ENCODE measurements at regions not wholly inside any gene's neighbourhood (a gene's known extent, or its start where the extent isn't known, plus 50 kb on each side); places are given as distances from the start of the nearest gene placed in this dataset.

DNA sequence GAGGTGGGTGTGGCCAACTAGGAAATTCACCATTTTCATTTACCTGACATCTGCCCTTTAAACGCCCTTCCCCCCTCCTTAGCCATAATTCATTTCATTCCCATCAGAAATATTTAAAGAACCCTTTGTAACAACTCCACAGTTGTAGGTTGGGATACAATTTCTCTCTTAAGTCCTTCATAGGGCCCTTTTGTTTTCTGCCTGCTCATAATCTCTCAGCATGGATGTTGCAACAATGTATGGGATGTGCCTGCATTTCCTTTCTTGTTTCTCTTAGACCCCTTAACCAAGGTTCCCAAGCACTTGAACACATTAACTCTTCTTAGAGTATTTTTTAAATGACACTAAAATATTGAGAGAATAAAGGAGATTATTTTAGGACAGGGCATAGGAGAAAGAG, 51.7 kb upstream of the MYO10 start:
- TF ChIP-seq, protein P1, sequence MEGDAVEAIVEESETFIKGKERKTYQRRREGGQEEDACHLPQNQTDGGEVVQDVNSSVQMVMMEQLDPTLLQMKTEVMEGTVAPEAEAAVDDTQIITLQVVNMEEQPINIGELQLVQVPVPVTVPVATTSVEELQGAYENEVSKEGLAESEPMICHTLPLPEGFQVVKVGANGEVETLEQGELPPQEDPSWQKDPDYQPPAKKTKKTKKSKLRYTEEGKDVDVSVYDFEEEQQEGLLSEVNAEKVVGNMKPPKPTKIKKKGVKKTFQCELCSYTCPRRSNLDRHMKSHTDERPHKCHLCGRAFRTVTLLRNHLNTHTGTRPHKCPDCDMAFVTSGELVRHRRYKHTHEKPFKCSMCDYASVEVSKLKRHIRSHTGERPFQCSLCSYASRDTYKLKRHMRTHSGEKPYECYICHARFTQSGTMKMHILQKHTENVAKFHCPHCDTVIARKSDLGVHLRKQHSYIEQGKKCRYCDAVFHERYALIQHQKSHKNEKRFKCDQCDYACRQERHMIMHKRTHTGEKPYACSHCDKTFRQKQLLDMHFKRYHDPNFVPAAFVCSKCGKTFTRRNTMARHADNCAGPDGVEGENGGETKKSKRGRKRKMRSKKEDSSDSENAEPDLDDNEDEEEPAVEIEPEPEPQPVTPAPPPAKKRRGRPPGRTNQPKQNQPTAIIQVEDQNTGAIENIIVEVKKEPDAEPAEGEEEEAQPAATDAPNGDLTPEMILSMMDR (IDR thresholded peaks at IDR 0.05 in 8 of 11, conservative IDR thresholded peaks at IDR 0.05 in 3 of 11): no peak
- no peak for TF ChIP-seq POLR2A (IDR thresholded peaks at IDR 0.05)
- no peak for TF ChIP-seq POLR2AphosphoS5 (IDR thresholded peaks at IDR 0.05)

Data from spleen (tissue), 7 donors.